ENCODE measurements at regions not wholly inside any gene's neighbourhood (a gene's known extent, or its start where the extent isn't known, plus 50 kb on each side); places are given as distances from the start of the nearest gene placed in this dataset.

- H3K27ac ChIP-seq: no peak overlapping the region
- no peak for TF ChIP-seq CTCF (conservative IDR thresholded peaks at IDR 0.05; ENCODE audit: low read depth)
- ChIA-PET POLR2A (ENCODE audit: low non-redundant PET) (no interaction called here), CTCF (no interaction called here)
- no peak for DNase-seq (ENCODE audit: low spot score)
Observed at GRCh38 chr2:18084376-18084775, 205.9 kb downstream of the KCNS3 start.

GRCh38 chr2:18083806-18084205 is 205.3 kb downstream of the KCNS3 start:
- no peak overlapping the region for H3K27ac ChIP-seq
- CTCF ChIA-PET: no interaction called here
- no peak for TF ChIP-seq CTCF (conservative IDR thresholded peaks at IDR 0.05; ENCODE audit: low read depth)
- DNase-seq (ENCODE audit: low spot score): no peak
- POLR2A ChIA-PET (ENCODE audit: low non-redundant PET): no interaction called here

- ChIA-PET CTCF (no interaction called here), POLR2A (ENCODE audit: low non-redundant PET) (no interaction called here)
- DNase-seq (ENCODE audit: low spot score): no peak
- no peak overlapping the region for H3K27ac ChIP-seq
- TF ChIP-seq CTCF (conservative IDR thresholded peaks at IDR 0.05; ENCODE audit: low read depth): no peak
Observed at GRCh38 chr2:18078216-18078615, 199.7 kb downstream of the KCNS3 start.

- H3K27ac ChIP-seq: no peak overlapping the region
- POLR2A ChIA-PET (ENCODE audit: low non-redundant PET): no interaction called here
- CTCF ChIA-PET: no interaction called here
- TF ChIP-seq CTCF (conservative IDR thresholded peaks at IDR 0.05; ENCODE audit: low read depth): no peak
- peak; percentile 45 for DNase-seq (ENCODE audit: low spot score)
Observed at GRCh38 chr2:18077704-18078103, 199.2 kb downstream of the KCNS3 start.

- no peak for DNase-seq (ENCODE audit: low spot score)
- TF ChIP-seq CTCF (conservative IDR thresholded peaks at IDR 0.05; ENCODE audit: low read depth): no peak
- ChIA-PET POLR2A (ENCODE audit: low non-redundant PET) (no interaction called here), CTCF (no interaction called here)
- no peak overlapping the region for H3K27ac ChIP-seq
Observed at GRCh38 chr2:18077231-18077630, 198.8 kb downstream of the KCNS3 start.

- H3K27ac ChIP-seq: no peak overlapping the region
- POLR2A ChIA-PET (ENCODE audit: low non-redundant PET): no interaction called here
- CTCF ChIA-PET: no interaction called here
- no peak for TF ChIP-seq CTCF (conservative IDR thresholded peaks at IDR 0.05; ENCODE audit: low read depth)
- DNase-seq (ENCODE audit: low spot score): no peak
Observed at GRCh38 chr2:18074476-18074875, 196.0 kb downstream of the KCNS3 start.

GRCh38 chr2:18073601-18074000 is 195.1 kb downstream of the KCNS3 start:
- TF ChIP-seq CTCF (conservative IDR thresholded peaks at IDR 0.05; ENCODE audit: low read depth): no peak
- DNase-seq (ENCODE audit: low spot score): no peak
- CTCF ChIA-PET: no interaction called here
- H3K27ac ChIP-seq: no peak overlapping the region
- POLR2A ChIA-PET (ENCODE audit: low non-redundant PET): no interaction called here
